GM12878 (cell line): ENCODE measurements at regions not wholly inside any gene's neighbourhood (a gene's known extent, or its start where the extent isn't known, plus 50 kb on each side); places are given as distances from the start of the nearest gene placed in this dataset.

Experiments used
- ATF3 ChIP-seq: IDR thresholded peaks from 2 replicates; pipeline ENCODE4 v1.6.1; 2011; ENCODE audit warnings: low read depth, mild to moderate bottlenecking, low read length, moderate library complexity, borderline replicate concordance; ENCODE audit errors: extremely low read depth
- BACH1 ChIP-seq: fragments of 450-650 bp; IDR thresholded peaks from 2 replicates; pipeline ENCODE4 v1.6.1; 2017; ENCODE audit warnings: mild to moderate bottlenecking, borderline replicate concordance
- CBX3 ChIP-seq: fragments of 200-600 bp; sonication (generic); IDR thresholded peaks from 2 replicates; pipeline ENCODE4 v1.6.1; 2016; ENCODE audit warnings: low read depth, borderline replicate concordance
- CTCF ChIP-seq, 3 experiments: IDR thresholded peaks in 2 of 3; conservative IDR thresholded peaks in 1 of 3; 2 replicates each; pipeline ENCODE4 v1.5.1; 2011; ENCODE audit warnings: low read depth in 3 of 3, low read length in 3 of 3, mild to moderate bottlenecking in 3 of 3, control low read depth in 2 of 3, moderate library complexity in 2 of 3, inconsistent platforms in 1 of 3, mixed read lengths in 1 of 3; ENCODE audit not compliant: control insufficient read depth in 2 of 3, insufficient read depth in 1 of 3; ENCODE audit errors: extremely low read depth in 1 of 3
- EED ChIP-seq: sonication (generic); IDR thresholded peaks from 2 replicates; pipeline ENCODE4 v1.6.1; 2016; ENCODE audit warnings: antibody characterized with exemption, low read depth
- JUND ChIP-seq: IDR thresholded peaks from 2 replicates; pipeline ENCODE4 v1.6.1; 2012; ENCODE audit warnings: low read depth, mild to moderate bottlenecking, low read length, improper control_type of control experiment, moderate library complexity
- MAX ChIP-seq: IDR thresholded peaks from 2 replicates; pipeline ENCODE4 v1.6.1; 2012; ENCODE audit warnings: low read depth, low read length, improper control_type of control experiment
- NR2C2 ChIP-seq: IDR thresholded peaks from 2 replicates; pipeline ENCODE4 v1.6.1; 2011; ENCODE audit warnings: borderline replicate concordance, low read depth; ENCODE audit not compliant: control insufficient read depth, insufficient read length
- POLR2A ChIP-seq: IDR thresholded peaks from 2 replicates; pipeline ENCODE4 v1.6.1; 2011; ENCODE audit warnings: low read depth, mild to moderate bottlenecking, low read length
- SMARCA5 ChIP-seq: fragments of 450-650 bp; IDR thresholded peaks from 2 replicates; pipeline ENCODE4 v1.6.1; 2017; ENCODE audit warnings: mild to moderate bottlenecking
- TAF1 ChIP-seq: IDR thresholded peaks from 2 replicates; pipeline ENCODE4 v1.6.1; 2011; ENCODE audit warnings: mild to moderate bottlenecking, low read depth, low read length, borderline replicate concordance
- YY1 ChIP-seq: IDR thresholded peaks from 2 replicates; pipeline ENCODE4 v1.6.1; 2011; ENCODE audit warnings: low read depth, mild to moderate bottlenecking, low read length
- ZBED1 ChIP-seq: IDR thresholded peaks from 2 replicates; pipeline ENCODE4 v1.6.1; 2016; ENCODE audit warnings: borderline replicate concordance

GRCh38 chr14:55855751-55856150, 262.5 kb upstream of the PELI2 start:
- TF ChIP-seq CTCF (IDR thresholded peaks at IDR 0.05 in 2 of 3, conservative IDR thresholded peaks at IDR 0.05 in 1 of 3; ENCODE audit: control insufficient read depth in 2 of 3, extremely low read depth in 1 of 3, insufficient read depth in 1 of 3, low read depth in 3 of 3, low read length in 3 of 3) (no peak), TAF1 (no peak), MAX (no peak), EED (no peak), BACH1 (no peak), YY1 (no peak), ZBED1 (no peak), ATF3 (no peak), CBX3 (no peak), SMARCA5 (no peak), JUND (no peak), POLR2A (no peak), NR2C2 (no peak)
